ENCODE measurements at regions not wholly inside any gene's neighbourhood (a gene's known extent, or its start where the extent isn't known, plus 50 kb on each side); places are given as distances from the start of the nearest gene placed in this dataset.

DNA sequence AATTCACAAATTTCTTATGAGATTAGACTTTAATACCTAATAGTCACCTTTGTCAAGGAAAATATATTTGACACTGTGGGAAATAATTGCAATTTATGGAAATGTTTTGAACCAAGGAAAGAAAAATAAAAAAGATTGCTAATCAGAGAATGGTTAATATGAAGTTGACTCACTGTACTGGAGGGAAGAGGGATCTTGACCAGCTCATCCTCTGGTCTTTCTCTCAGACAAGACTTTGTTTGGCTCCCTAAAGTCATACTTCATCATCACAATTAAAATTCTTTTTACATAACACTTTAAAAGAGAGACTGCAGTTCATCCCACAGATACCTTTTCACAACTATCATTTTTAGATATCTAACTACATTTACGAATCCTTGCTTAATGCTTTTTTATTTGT lies 538.5 kb upstream of the ZEB2 start:
- DNase-seq (ENCODE audit: low read depth, low spot score) (no peak), ATAC-seq (no peak)
- Histone ChIP-seq H3K36me3 (ENCODE audit: control insufficient read depth in 1 of 2, insufficient read depth in 2 of 2, low read length in 2 of 2) (no peaks in the 10 kb centered on the region), H3K9me3 (ENCODE audit: control insufficient read depth in 1 of 2, insufficient read depth in 1 of 2, low read depth in 1 of 2, low read length in 2 of 2) (no peaks in the 10 kb centered on the region), H3K9ac (ENCODE audit: low read length) (no peak overlapping the region), H3K79me2 (ENCODE audit: insufficient read depth, low read length) (no peaks in the 10 kb centered on the region), H3K27me3 (ENCODE audit: insufficient read depth, low read length) (no peaks in the 10 kb centered on the region), H4K20me1 (ENCODE audit: insufficient read depth) (no peaks in the 10 kb centered on the region), H3K9me2 (ENCODE audit: insufficient read depth) (no peaks in the 10 kb centered on the region; the same call in 1 of the 2 replicates), H3K4me2 (ENCODE audit: low read length) (no peak overlapping the region), H3K27ac (ENCODE audit: low read depth, low read length) (no peak overlapping the region), H3K4me3 (replicated peaks in 1 of 2; ENCODE audit: low read depth in 1 of 2, low read length in 2 of 2) (no peak overlapping the region), H2AFZ (ENCODE audit: low read depth, low read length, poor library complexity, severe bottlenecking) (no peak overlapping the region), H3K4me1 (ENCODE audit: control insufficient read depth in 1 of 2, insufficient read depth in 2 of 2, low read length in 2 of 2) (no peaks in the 10 kb centered on the region)
- ChIA-PET CTCF (no interaction called here), POLR2A (no interaction called here), RAD21 (ENCODE audit: low non-redundant PET in 1 of 2, low total read pairs in 2 of 2, uncharacterized antibody in 2 of 2, unreplicated experiment in 2 of 2) (no interaction called here)
- no TSS peak for BruUV-seq (replicated peaks)
- no peak for TF ChIP-seq POLR2AphosphoS5 (IDR thresholded peaks at IDR 0.05; ENCODE audit: low read depth, low read length)
- TF ChIP-seq ZNF274 (IDR thresholded peaks at IDR 0.05; ENCODE audit: low read depth, low read length), result no peak
- no peak for TF ChIP-seq RAD21 (IDR thresholded peaks at IDR 0.05; ENCODE audit: low read depth)
- intact Hi-C loops (cut with micrococcal nuclease), result no loop called here

DNA sequence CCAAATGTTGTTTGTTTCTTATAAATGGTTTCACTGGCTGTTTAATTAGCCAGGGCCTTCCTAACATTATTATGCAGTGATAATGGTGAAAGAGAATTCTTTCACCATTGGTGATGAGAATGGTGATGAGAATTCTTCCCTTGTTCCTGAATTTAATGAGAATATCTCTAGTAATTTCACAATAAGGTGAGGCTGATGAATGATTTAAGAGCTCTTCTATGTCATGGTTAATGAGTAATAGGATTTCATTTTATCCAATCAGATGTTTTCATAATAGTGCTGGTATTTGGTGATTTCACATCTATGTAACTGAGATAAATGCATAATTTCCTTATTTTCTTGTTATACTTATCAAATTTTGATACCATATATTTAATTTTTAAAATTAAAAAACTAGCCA lies 535.7 kb upstream of the ZEB2 start:
- intact Hi-C loops (cut with micrococcal nuclease), result no loop called here
- Histone ChIP-seq H3K27ac (ENCODE audit: low read depth, low read length) (no peak overlapping the region), H3K36me3 (ENCODE audit: control insufficient read depth in 1 of 2, insufficient read depth in 2 of 2, low read length in 2 of 2) (no peaks in the 10 kb centered on the region), H4K20me1 (ENCODE audit: insufficient read depth) (no peaks in the 10 kb centered on the region), H3K79me2 (ENCODE audit: insufficient read depth, low read length) (no peaks in the 10 kb centered on the region), H3K9ac (ENCODE audit: low read length) (no peak overlapping the region), H3K9me3 (ENCODE audit: control insufficient read depth in 1 of 2, insufficient read depth in 1 of 2, low read depth in 1 of 2, low read length in 2 of 2) (no peaks in the 10 kb centered on the region), H3K9me2 (ENCODE audit: insufficient read depth) (no peaks in the 10 kb centered on the region; the same call in 1 of the 2 replicates), H3K27me3 (ENCODE audit: insufficient read depth, low read length) (no peaks in the 10 kb centered on the region), H3K4me2 (ENCODE audit: low read length) (no peak overlapping the region), H2AFZ (ENCODE audit: low read depth, low read length, poor library complexity, severe bottlenecking) (no peak overlapping the region), H3K4me3 (replicated peaks in 1 of 2; ENCODE audit: low read depth in 1 of 2, low read length in 2 of 2) (no peak overlapping the region), H3K4me1 (ENCODE audit: control insufficient read depth in 1 of 2, insufficient read depth in 2 of 2, low read length in 2 of 2) (no peaks in the 10 kb centered on the region)
- RAD21 ChIA-PET (ENCODE audit: low non-redundant PET in 1 of 2, low total read pairs in 2 of 2, uncharacterized antibody in 2 of 2, unreplicated experiment in 2 of 2), result no interaction called here
- no peak for TF ChIP-seq ELF1 (IDR thresholded peaks at IDR 0.05; ENCODE audit: borderline replicate concordance, low read depth)
- TF ChIP-seq POLR2A (IDR thresholded peaks at IDR 0.05; ENCODE audit: borderline replicate concordance, extremely low read depth, insufficient read depth, insufficient read length), result no peak
- TF ChIP-seq SP1 (IDR thresholded peaks at IDR 0.05; ENCODE audit: low read depth), result no peak
- TF ChIP-seq EZH2 (IDR thresholded peaks at IDR 0.05), result no peak
- no peak for TF ChIP-seq POLR2AphosphoS5 (IDR thresholded peaks at IDR 0.05; ENCODE audit: low read depth, low read length)
- TF ChIP-seq ZBTB33 (IDR thresholded peaks at IDR 0.05; ENCODE audit: extremely low read depth, insufficient replicate concordance, low read length), result no peak
- TF ChIP-seq, protein P1, sequence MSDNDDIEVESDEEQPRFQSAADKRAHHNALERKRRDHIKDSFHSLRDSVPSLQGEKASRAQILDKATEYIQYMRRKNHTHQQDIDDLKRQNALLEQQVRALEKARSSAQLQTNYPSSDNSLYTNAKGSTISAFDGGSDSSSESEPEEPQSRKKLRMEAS (IDR thresholded peaks at IDR 0.05), result no peak
- no peak for TF ChIP-seq ZFX (IDR thresholded peaks at IDR 0.05)
- TF ChIP-seq RAD21 (IDR thresholded peaks at IDR 0.05; ENCODE audit: low read depth), result no peak
- no peak for TF ChIP-seq FOSL1 (IDR thresholded peaks at IDR 0.05; ENCODE audit: low read depth)
- TF ChIP-seq ZNF274 (IDR thresholded peaks at IDR 0.05; ENCODE audit: low read depth, low read length), result no peak
- TF ChIP-seq YY1 (IDR thresholded peaks at IDR 0.05; ENCODE audit: extremely low read depth, insufficient replicate concordance, low read depth, low read length), result no peak
- TF ChIP-seq TCF7L2 (IDR thresholded peaks at IDR 0.05; ENCODE audit: borderline replicate concordance, extremely low read depth, insufficient read depth, insufficient read length), result no peak
- TF ChIP-seq EZH2phosphoT487 (IDR thresholded peaks at IDR 0.05; ENCODE audit: borderline replicate concordance), result no peak
- TF ChIP-seq JUND (IDR thresholded peaks at IDR 0.05), result no peak
- TF ChIP-seq SIN3A (IDR thresholded peaks at IDR 0.05; ENCODE audit: low read depth), result no peak
- TF ChIP-seq SRF (IDR thresholded peaks at IDR 0.05; ENCODE audit: low read depth), result no peak
- no peak for TF ChIP-seq CBX3 (IDR thresholded peaks at IDR 0.05; ENCODE audit: low read depth)
- TF ChIP-seq EGR1 (IDR thresholded peaks at IDR 0.05; ENCODE audit: low read depth), result no peak
- TF ChIP-seq CEBPB (IDR thresholded peaks at IDR 0.05; ENCODE audit: low read depth), result no peak
- CTCF ChIA-PET, result no interaction called here
- no peak for DNase-seq (ENCODE audit: low read depth, low spot score)
- no peak for ATAC-seq
- POLR2A ChIA-PET, result no interaction called here
- BruUV-seq (replicated peaks), result no TSS peak
